ENCODE measurements at regions not wholly inside any gene's neighbourhood (a gene's known extent, or its start where the extent isn't known, plus 50 kb on each side); places are given as distances from the start of the nearest gene placed in this dataset.
A peak's percentile ranks its signal among the peaks of the same experiment; 100 is the strongest.

- TF ChIP-seq ZFP3 (tag by site-specific recombination; IDR thresholded peaks at IDR 0.05; ENCODE audit: low read depth) (no peak), AEBP2 (tag by site-specific recombination; IDR thresholded peaks at IDR 0.05; ENCODE audit: borderline replicate concordance) (no peak), ZNF19 (tag by site-specific recombination; IDR thresholded peaks at IDR 0.05; ENCODE audit: low read depth) (no peak), ZNF701 (tag by site-specific recombination; IDR thresholded peaks at IDR 0.05) (no peak), TRIM28 (IDR thresholded peaks at IDR 0.05; ENCODE audit: borderline replicate concordance, low read length) (peak; percentile 67; the same call in 1 of the 2 replicates), BCL6B (tag by site-specific recombination; IDR thresholded peaks at IDR 0.05) (peak; percentile 61; the same call in 1 of the 2 replicates), ZIC2 (tag by site-specific recombination; IDR thresholded peaks at IDR 0.05) (peak; percentile 29; the same call in 1 of the 2 replicates), ZNF707 (tag by site-specific recombination; IDR thresholded peaks at IDR 0.05) (no peak), ZNF174 (tag by site-specific recombination; IDR thresholded peaks at IDR 0.05) (no peak), ZNF626 (tag by site-specific recombination; IDR thresholded peaks at IDR 0.05) (no peak), ZBTB48 (tag by site-specific recombination; IDR thresholded peaks at IDR 0.05) (no peak), KLF16 (tag by site-specific recombination; IDR thresholded peaks at IDR 0.05) (no peak), ZNF132 (tag by site-specific recombination; IDR thresholded peaks at IDR 0.05; ENCODE audit: borderline replicate concordance) (no peak), KLF7 (tag by site-specific recombination; IDR thresholded peaks at IDR 0.05; ENCODE audit: borderline replicate concordance) (no peak), ZFP69B (tag by site-specific recombination; IDR thresholded peaks at IDR 0.05) (no peak), ZNF239 (tag by site-specific recombination; IDR thresholded peaks at IDR 0.05) (no peak), ZNF416 (tag by site-specific recombination; IDR thresholded peaks at IDR 0.05) (no peak), ZNF155 (tag by site-specific recombination; IDR thresholded peaks at IDR 0.05) (no peak), EGR2 (tag by site-specific recombination; IDR thresholded peaks at IDR 0.05; ENCODE audit: low read depth) (no peak), ZNF112 (tag by site-specific recombination; IDR thresholded peaks at IDR 0.05) (no peak), KLF1 (tag by site-specific recombination; IDR thresholded peaks at IDR 0.05) (no peak), ZNF423 (tag by site-specific recombination; IDR thresholded peaks at IDR 0.05) (no peak), ZNF510 (tag by site-specific recombination; IDR thresholded peaks at IDR 0.05; ENCODE audit: insufficient replicate concordance) (no peak), ZNF548 (tag by site-specific recombination; IDR thresholded peaks at IDR 0.05) (no peak), ZNF558 (tag by site-specific recombination; IDR thresholded peaks at IDR 0.05) (no peak), ZBTB10 (tag by site-specific recombination; IDR thresholded peaks at IDR 0.05) (no peak), ZNF292 (tag by site-specific recombination; IDR thresholded peaks at IDR 0.05; ENCODE audit: borderline replicate concordance, low read depth) (no peak), ZNF677 (tag by site-specific recombination; IDR thresholded peaks at IDR 0.05) (no peak), ZSCAN30 (tag by site-specific recombination; IDR thresholded peaks at IDR 0.05) (peak; percentile 80), RBAK (tag by site-specific recombination; IDR thresholded peaks at IDR 0.05) (no peak), ZNF529 (tag by site-specific recombination; IDR thresholded peaks at IDR 0.05; ENCODE audit: insufficient replicate concordance) (no peak), ZNF629 (tag by site-specific recombination; IDR thresholded peaks at IDR 0.05) (no peak), TCF7L2 (IDR thresholded peaks at IDR 0.05; ENCODE audit: borderline replicate concordance, low read depth, low read length) (peak; percentile 90), ZNF792 (tag by site-specific recombination; IDR thresholded peaks at IDR 0.05) (no peak), PRDM10 (tag by site-specific recombination; IDR thresholded peaks at IDR 0.05) (no peak)
These were observed 503.8 kb upstream of the PLXNA2 start (continued) for GRCh38 chr1:208747979-208748378.
